H1 (cell line): ENCODE measurements at regions not wholly inside any gene's neighbourhood (a gene's known extent, or its start where the extent isn't known, plus 50 kb on each side); places are given as distances from the start of the nearest gene placed in this dataset.

Experiments
- ASH2L ChIP-seq: fragments of 200-600, 300-600 bp; sonication (generic); IDR thresholded peaks from one replicate; pipeline ENCODE4 v1.7.1; 2017; ENCODE audit warnings: low read length
- BRCA1 ChIP-seq: IDR thresholded peaks from 2 replicates; pipeline ENCODE4 v1.6.1; 2012; ENCODE audit warnings: low read depth, low read length, improper control_type of control experiment
- CBX8 ChIP-seq: fragments of 300-800, 300-1000 bp; sonication (generic); IDR thresholded peaks from 2 replicates; pipeline ENCODE4 v1.7.1; 2016; ENCODE audit warnings: low read depth, low read length, borderline replicate concordance
- CTBP2 ChIP-seq: IDR thresholded peaks from 2 replicates; pipeline ENCODE4 v1.7.0; 2011; ENCODE audit warnings: borderline replicate concordance, mild to moderate bottlenecking, moderate library complexity, mixed read lengths, low read length; ENCODE audit not compliant: insufficient read depth, insufficient read length
- NRF1 ChIP-seq: IDR thresholded peaks from 2 replicates; pipeline ENCODE4 v1.6.1; 2011; ENCODE audit warnings: mild to moderate bottlenecking, low read depth, low read length, improper control_type of control experiment
- SIRT6 ChIP-seq: IDR thresholded peaks from one replicate; pipeline ENCODE4 v1.7.1; 2012; ENCODE audit warnings: low read length, inconsistent platforms
- YY1 ChIP-seq: IDR thresholded peaks from 2 replicates; pipeline ENCODE4 v1.6.1; 2011; ENCODE audit warnings: low read depth, mild to moderate bottlenecking, low read length

GRCh38 chr6:26180346-26180745 is 93.1 kb downstream of the HFE start (continued):
- TF ChIP-seq ASH2L: no peak
- no peak for TF ChIP-seq NRF1
- TF ChIP-seq YY1: no peak
- TF ChIP-seq CTBP2: no peak
- TF ChIP-seq CBX8: no peak
- TF ChIP-seq SIRT6: no peak
- TF ChIP-seq BRCA1: no peak
